Keratinocyte (primary cell): ENCODE measurements at regions not wholly inside any gene's neighbourhood (a gene's known extent, or its start where the extent isn't known, plus 50 kb on each side); places are given as distances from the start of the nearest gene placed in this dataset.

Experiments used
- DNase-seq: peaks from one replicate; pipeline ENCODE4 v3.0.0-alpha.2; 2011; ENCODE audit warnings: low read depth, missing footprints, low spot score
- FAIRE-seq: peaks from 2 replicates; lab custom pipeline; 2011; peaks lifted over from hg19 to GRCh38; lab: Jason Lieb, UNC
- H2AFZ ChIP-seq: 2 replicates; pipeline ENCODE4 v1.6.0; 2012; ENCODE audit warnings: low read length, control low read depth, inconsistent platforms; ENCODE audit not compliant: control insufficient read depth
- H3K27ac ChIP-seq: 2 replicates; pipeline ENCODE4 v1.5.1; 2011; ENCODE audit warnings: low read length; ENCODE audit not compliant: control insufficient read depth, insufficient read depth
- H3K27me3 ChIP-seq: 3 replicates; pipeline ENCODE4 v1.6.0; 2011; ENCODE audit warnings: low read length; ENCODE audit not compliant: control insufficient read depth, insufficient read depth; ENCODE audit errors: extremely low read depth
- H3K36me3 ChIP-seq, 2 experiments: 2 replicates in 1 of 2; 3 replicates in 1 of 2; pipeline ENCODE4 v1.5.1; 2011; ENCODE audit warnings: low read length in 2 of 2, mild to moderate bottlenecking in 1 of 2; ENCODE audit not compliant: control insufficient read depth in 2 of 2, insufficient read depth in 2 of 2; ENCODE audit errors: extremely low read depth in 1 of 2
- H3K4me1 ChIP-seq: 3 replicates; pipeline ENCODE4 v1.5.1; 2011; ENCODE audit warnings: low read length; ENCODE audit not compliant: control insufficient read depth, insufficient read depth; ENCODE audit errors: extremely low read depth
- H3K4me2 ChIP-seq: 3 replicates; pipeline ENCODE4 v1.6.0; 2011; ENCODE audit warnings: low read depth, low read length; ENCODE audit not compliant: control insufficient read depth, insufficient read depth; ENCODE audit errors: extremely low read depth
- H3K4me3 ChIP-seq, 3 experiments: fragments of 200-600 bp in 1 of 3; sonication (generic) in 1 of 3; 2 replicates in 2 of 3; 3 replicates in 1 of 3; pipeline ENCODE4 v1.5.1; 2011 to 2016; ENCODE audit warnings: low read length in 3 of 3, mild to moderate bottlenecking in 3 of 3, control low read depth in 2 of 3, inconsistent platforms in 1 of 3, low read depth in 1 of 3, mixed read lengths in 1 of 3, mixed run types in 1 of 3, moderate library complexity in 1 of 3; ENCODE audit not compliant: control insufficient read depth in 2 of 3, insufficient read depth in 2 of 3; ENCODE audit errors: extremely low read depth in 1 of 3
- H3K79me2 ChIP-seq: 2 replicates; pipeline ENCODE4 v1.6.0; 2012; ENCODE audit warnings: low read length; ENCODE audit not compliant: control insufficient read depth, insufficient read depth
- H3K9ac ChIP-seq: 3 replicates; pipeline ENCODE4 v1.6.0; 2011; ENCODE audit warnings: low read length; ENCODE audit not compliant: control insufficient read depth, insufficient read depth; ENCODE audit errors: extremely low read depth
- H3K9me1 ChIP-seq: 3 replicates; pipeline ENCODE4 v1.6.0; 2011; ENCODE audit warnings: low read length; ENCODE audit not compliant: control insufficient read depth, insufficient read depth; ENCODE audit errors: extremely low read depth
- H3K9me3 ChIP-seq: 2 replicates; pipeline ENCODE4 v1.5.1; 2012; ENCODE audit warnings: low read depth, low read length; ENCODE audit not compliant: control insufficient read depth
- H4K20me1 ChIP-seq: 3 replicates; pipeline ENCODE4 v1.6.0; 2011; ENCODE audit warnings: low read length; ENCODE audit not compliant: control insufficient read depth, insufficient read depth; ENCODE audit errors: extremely low read depth
- EZH2 ChIP-seq: IDR thresholded peaks from one replicate; pipeline ENCODE4 v1.6.1; 2012; ENCODE audit warnings: inconsistent platforms, mild to moderate bottlenecking, low read length, moderate library complexity
- dilution Hi-C: fragments of 300-500 bp; cut with MboI; formaldehyde crosslinking; loops from one replicate; pipeline ENCODE4 v1.7.0; 2020; ENCODE audit warnings: low sequenced_read_pairs; ENCODE audit not compliant: extremely low pct_ligation_motif_present
- TF ChIP-seq, protein P1 (sequence below), 3 experiments: IDR thresholded peaks in 1 of 3; conservative IDR thresholded peaks in 1 of 3; optimal IDR thresholded peaks in 1 of 3; 2 replicates in 2 of 3; 3 replicates in 1 of 3; pipeline versions ENCODE3 to v1.5.1; 2011; ENCODE audit warnings: low read length in 3 of 3, mild to moderate bottlenecking in 3 of 3, moderate library complexity in 2 of 3, control low read depth in 1 of 3, inconsistent platforms in 1 of 3; ENCODE audit not compliant: insufficient read depth in 2 of 3; ENCODE audit errors: extremely low read depth in 1 of 3

- H3K27me3 ChIP-seq: peaks cover 5% of the 10 kb centered on the region
- FAIRE-seq: no peak
- DNase-seq: no peak
- no peaks in the 10 kb centered on the region for H3K4me1 ChIP-seq
- no peaks in the 10 kb centered on the region for H3K9me3 ChIP-seq
- dilution Hi-C loops: no loop called here
- no peaks in the 10 kb centered on the region for H3K79me2 ChIP-seq
- H3K4me3 ChIP-seq: no peak overlapping the region
- H3K9ac ChIP-seq: no peak overlapping the region
- H2AFZ ChIP-seq: no peak overlapping the region
- no peaks in the 10 kb centered on the region for H3K9me1 ChIP-seq
- H3K4me2 ChIP-seq: no peak overlapping the region
- H3K36me3 ChIP-seq: no peaks in the 10 kb centered on the region
- H4K20me1 ChIP-seq: no peaks in the 10 kb centered on the region
- no peak overlapping the region for H3K27ac ChIP-seq
- no peak for TF ChIP-seq EZH2
- TF ChIP-seq, protein P1, sequence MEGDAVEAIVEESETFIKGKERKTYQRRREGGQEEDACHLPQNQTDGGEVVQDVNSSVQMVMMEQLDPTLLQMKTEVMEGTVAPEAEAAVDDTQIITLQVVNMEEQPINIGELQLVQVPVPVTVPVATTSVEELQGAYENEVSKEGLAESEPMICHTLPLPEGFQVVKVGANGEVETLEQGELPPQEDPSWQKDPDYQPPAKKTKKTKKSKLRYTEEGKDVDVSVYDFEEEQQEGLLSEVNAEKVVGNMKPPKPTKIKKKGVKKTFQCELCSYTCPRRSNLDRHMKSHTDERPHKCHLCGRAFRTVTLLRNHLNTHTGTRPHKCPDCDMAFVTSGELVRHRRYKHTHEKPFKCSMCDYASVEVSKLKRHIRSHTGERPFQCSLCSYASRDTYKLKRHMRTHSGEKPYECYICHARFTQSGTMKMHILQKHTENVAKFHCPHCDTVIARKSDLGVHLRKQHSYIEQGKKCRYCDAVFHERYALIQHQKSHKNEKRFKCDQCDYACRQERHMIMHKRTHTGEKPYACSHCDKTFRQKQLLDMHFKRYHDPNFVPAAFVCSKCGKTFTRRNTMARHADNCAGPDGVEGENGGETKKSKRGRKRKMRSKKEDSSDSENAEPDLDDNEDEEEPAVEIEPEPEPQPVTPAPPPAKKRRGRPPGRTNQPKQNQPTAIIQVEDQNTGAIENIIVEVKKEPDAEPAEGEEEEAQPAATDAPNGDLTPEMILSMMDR (optimal IDR thresholded peaks at IDR 0.05 in 1 of 3, IDR thresholded peaks at IDR 0.05 in 1 of 3, conservative IDR thresholded peaks at IDR 0.05 in 1 of 3; ENCODE audit: extremely low read depth in 1 of 3, insufficient read depth in 2 of 3, low read length in 3 of 3): no peak
Observed at GRCh38 chr13:99450416-99450815, 50.9 kb upstream of the TM9SF2 start.
